LNCaP clone FGC (cell line): ENCODE measurements at regions not wholly inside any gene's neighbourhood (a gene's known extent, or its start where the extent isn't known, plus 50 kb on each side); places are given as distances from the start of the nearest gene placed in this dataset.
A peak's percentile ranks its signal among the peaks of the same experiment; 100 is the strongest.

Experiments used
- DNase-seq: peaks from one replicate; pipeline ENCODE4 v3.0.0-alpha.2; 2011; ENCODE audit warnings: low read depth
- H3K4me3 ChIP-seq: 2 replicates; pipeline ENCODE4 v1.5.1; 2011; ENCODE audit warnings: mild to moderate bottlenecking, low read depth, low read length, control low read depth
- CTCF ChIP-seq: IDR thresholded peaks from 2 replicates; pipeline ENCODE4 v1.5.1; 2012; ENCODE audit warnings: mild to moderate bottlenecking; ENCODE audit not compliant: control insufficient read depth, insufficient read depth; ENCODE audit errors: extremely low read depth

DNA sequence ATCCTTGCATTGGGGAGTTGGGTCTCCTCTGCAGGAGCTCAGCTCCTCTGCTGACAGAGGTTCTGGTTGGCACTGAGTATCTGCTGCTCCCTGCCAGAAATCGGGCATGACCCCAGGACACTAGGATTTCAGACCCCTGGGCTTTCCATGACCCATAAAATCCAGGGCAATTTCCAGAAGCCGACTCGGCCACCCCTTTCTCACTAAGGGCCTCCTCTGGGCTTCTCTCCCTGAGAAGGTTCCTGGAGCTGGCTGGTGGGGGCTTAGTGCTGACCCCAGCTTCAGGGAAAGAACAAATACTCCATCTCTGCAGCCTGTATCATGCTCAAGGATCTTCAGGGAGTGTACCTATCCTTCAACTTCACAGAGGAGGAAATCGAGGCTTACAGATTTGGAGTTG lies 603.4 kb downstream of the PTPRU start:
- no peak overlapping the region for H3K4me3 ChIP-seq
- TF ChIP-seq CTCF = no peak
- no peak for DNase-seq

GRCh38 chr1:29838738-29839320 lies 602.5 kb downstream of the PTPRU start:
- no peak for TF ChIP-seq CTCF
- no peak for DNase-seq
- no peak overlapping the region for H3K4me3 ChIP-seq

GRCh38 chr1:29836651-29837646 lies 600.6 kb downstream of the PTPRU start:
- H3K4me3 ChIP-seq = no peak overlapping the region
- no peak for TF ChIP-seq CTCF
- peak; percentile 11 for DNase-seq

GRCh38 chr1:29835874-29836273 lies 599.6 kb downstream of the PTPRU start:
- H3K4me3 ChIP-seq = no peak overlapping the region
- DNase-seq = no peak
- TF ChIP-seq CTCF = no peak

DNA sequence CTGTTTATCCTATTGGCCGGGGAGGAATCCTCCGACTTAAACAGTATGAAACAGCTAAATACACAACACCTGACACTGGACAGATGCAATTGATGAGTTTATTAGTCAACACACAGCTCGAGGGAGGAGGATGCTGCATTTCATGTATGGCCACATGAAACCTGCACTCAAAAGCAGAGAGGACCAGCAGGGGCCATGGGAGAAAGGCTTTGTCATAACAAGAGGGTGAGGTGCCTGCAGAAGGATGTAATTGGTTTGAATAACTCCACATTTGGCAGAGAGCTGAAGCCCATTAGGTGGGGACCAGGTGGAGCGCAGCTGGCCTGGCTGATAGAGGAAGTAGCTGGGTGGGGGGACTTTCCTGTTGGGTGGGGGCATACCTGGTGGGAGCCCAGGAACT lies 599.1 kb downstream of the PTPRU start:
- TF ChIP-seq CTCF = no peak
- no peak for DNase-seq
- no peak overlapping the region for H3K4me3 ChIP-seq

DNA sequence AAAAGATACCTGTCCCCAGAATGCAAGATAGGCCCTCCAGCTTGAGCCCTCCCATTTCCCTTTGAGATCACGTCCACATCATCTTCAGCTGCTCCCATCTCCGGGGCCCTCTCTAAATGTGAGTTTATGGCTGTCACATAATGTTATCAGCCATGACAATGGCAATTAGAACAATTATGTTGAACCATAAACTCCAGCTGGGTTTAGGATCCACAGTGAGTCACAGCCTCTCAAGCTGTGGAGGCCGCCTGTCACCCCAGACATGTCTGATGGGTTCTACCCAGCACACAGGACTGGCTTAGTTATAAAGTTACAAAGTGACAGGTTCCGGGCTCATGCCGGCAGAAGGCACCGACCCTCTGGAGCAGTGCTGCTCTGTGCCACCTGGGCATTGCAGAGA lies 597.3 kb downstream of the PTPRU start:
- no peak overlapping the region for H3K4me3 ChIP-seq
- no peak for DNase-seq
- TF ChIP-seq CTCF = no peak
